ENCODE measurements at regions not wholly inside any gene's neighbourhood (a gene's known extent, or its start where the extent isn't known, plus 50 kb on each side); places are given as distances from the start of the nearest gene placed in this dataset.

GRCh38 chr11:116379185-116379828, 393.5 kb downstream of the BUD13 start:
- WGBS (ENCODE audit: missing lambda C conversion rate), result 0% methylated on average over 7 of the region's 7 CpGs
- Histone ChIP-seq H3K4me2 (no peak overlapping the region), H3K4me3 (no peak overlapping the region), H3K4me1 (no peaks in the 10 kb centered on the region), H3K27ac (no peak overlapping the region), H3K9me3 (no peaks in the 10 kb centered on the region)
- ChIA-PET POLR2A (no interaction called here), CTCF (no interaction called here)
- no peak for FAIRE-seq
- no peak for ATAC-seq
- DNase-seq (ENCODE audit: low read depth in 1 of 2, low spot score in 1 of 2), result no peak
- no peak for TF ChIP-seq CHD2 (IDR thresholded peaks at IDR 0.05; ENCODE audit: low read length, partially characterized antibody)
- no peak for TF ChIP-seq HOXB13 (CRISPR knock-in tag; IDR thresholded peaks at IDR 0.05; ENCODE audit: low read depth)
- no peak for TF ChIP-seq CBX8 (IDR thresholded peaks at IDR 0.05)
- TF ChIP-seq, protein P1, sequence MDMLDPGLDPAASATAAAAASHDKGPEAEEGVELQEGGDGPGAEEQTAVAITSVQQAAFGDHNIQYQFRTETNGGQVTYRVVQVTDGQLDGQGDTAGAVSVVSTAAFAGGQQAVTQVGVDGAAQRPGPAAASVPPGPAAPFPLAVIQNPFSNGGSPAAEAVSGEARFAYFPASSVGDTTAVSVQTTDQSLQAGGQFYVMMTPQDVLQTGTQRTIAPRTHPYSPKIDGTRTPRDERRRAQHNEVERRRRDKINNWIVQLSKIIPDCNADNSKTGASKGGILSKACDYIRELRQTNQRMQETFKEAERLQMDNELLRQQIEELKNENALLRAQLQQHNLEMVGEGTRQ (IDR thresholded peaks at IDR 0.05), result no peak
- no peak for TF ChIP-seq ATOH8 (CRISPR knock-in tag; IDR thresholded peaks at IDR 0.05; ENCODE audit: low read depth)
- TF ChIP-seq, protein P2, sequence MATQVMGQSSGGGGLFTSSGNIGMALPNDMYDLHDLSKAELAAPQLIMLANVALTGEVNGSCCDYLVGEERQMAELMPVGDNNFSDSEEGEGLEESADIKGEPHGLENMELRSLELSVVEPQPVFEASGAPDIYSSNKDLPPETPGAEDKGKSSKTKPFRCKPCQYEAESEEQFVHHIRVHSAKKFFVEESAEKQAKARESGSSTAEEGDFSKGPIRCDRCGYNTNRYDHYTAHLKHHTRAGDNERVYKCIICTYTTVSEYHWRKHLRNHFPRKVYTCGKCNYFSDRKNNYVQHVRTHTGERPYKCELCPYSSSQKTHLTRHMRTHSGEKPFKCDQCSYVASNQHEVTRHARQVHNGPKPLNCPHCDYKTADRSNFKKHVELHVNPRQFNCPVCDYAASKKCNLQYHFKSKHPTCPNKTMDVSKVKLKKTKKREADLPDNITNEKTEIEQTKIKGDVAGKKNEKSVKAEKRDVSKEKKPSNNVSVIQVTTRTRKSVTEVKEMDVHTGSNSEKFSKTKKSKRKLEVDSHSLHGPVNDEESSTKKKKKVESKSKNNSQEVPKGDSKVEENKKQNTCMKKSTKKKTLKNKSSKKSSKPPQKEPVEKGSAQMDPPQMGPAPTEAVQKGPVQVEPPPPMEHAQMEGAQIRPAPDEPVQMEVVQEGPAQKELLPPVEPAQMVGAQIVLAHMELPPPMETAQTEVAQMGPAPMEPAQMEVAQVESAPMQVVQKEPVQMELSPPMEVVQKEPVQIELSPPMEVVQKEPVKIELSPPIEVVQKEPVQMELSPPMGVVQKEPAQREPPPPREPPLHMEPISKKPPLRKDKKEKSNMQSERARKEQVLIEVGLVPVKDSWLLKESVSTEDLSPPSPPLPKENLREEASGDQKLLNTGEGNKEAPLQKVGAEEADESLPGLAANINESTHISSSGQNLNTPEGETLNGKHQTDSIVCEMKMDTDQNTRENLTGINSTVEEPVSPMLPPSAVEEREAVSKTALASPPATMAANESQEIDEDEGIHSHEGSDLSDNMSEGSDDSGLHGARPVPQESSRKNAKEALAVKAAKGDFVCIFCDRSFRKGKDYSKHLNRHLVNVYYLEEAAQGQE (IDR thresholded peaks at IDR 0.05), result peak; percentile 91
- no peak for TF ChIP-seq CEBPB (IDR thresholded peaks at IDR 0.05)
- no peak for TF ChIP-seq HEYL (CRISPR knock-in tag; IDR thresholded peaks at IDR 0.05)

- TF ChIP-seq KDM1A (IDR thresholded peaks at IDR 0.05; ENCODE audit: low read depth) (no peak), ZNF302 (CRISPR knock-in tag; IDR thresholded peaks at IDR 0.05) (no peak), FOSB (CRISPR knock-in tag; IDR thresholded peaks at IDR 0.05) (no peak), BHLHE40 (IDR thresholded peaks at IDR 0.05; ENCODE audit: low read depth, low read length) (no peak), ZFP36 (IDR thresholded peaks at IDR 0.05; ENCODE audit: borderline replicate concordance, partially characterized antibody) (no peak), CHD2 (IDR thresholded peaks at IDR 0.05; ENCODE audit: low read length, partially characterized antibody) (no peak), EP300 (IDR thresholded peaks at IDR 0.05) (no peak), CBX2 (IDR thresholded peaks at IDR 0.05; ENCODE audit: borderline replicate concordance, low read depth) (no peak), HOXB5 (CRISPR knock-in tag; IDR thresholded peaks at IDR 0.05) (no peak), KDM5A (IDR thresholded peaks at IDR 0.05) (no peak), HOXB13 (CRISPR knock-in tag; IDR thresholded peaks at IDR 0.05; ENCODE audit: low read depth) (no peak)
- TF ChIP-seq, protein P3, sequence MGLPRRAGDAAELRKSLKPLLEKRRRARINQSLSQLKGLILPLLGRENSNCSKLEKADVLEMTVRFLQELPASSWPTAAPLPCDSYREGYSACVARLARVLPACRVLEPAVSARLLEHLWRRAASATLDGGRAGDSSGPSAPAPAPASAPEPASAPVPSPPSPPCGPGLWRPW (IDR thresholded peaks at IDR 0.05), result no peak
- no peak overlapping the region for H3K27ac ChIP-seq
- POLR2A ChIA-PET, result no interaction called here
- FAIRE-seq, result no peak
- 0% methylated on average over 1 of the region's 1 CpG for WGBS (ENCODE audit: missing lambda C conversion rate)
- no peak overlapping the region for H3K4me3 ChIP-seq
- H3K9me3 ChIP-seq, result no peaks in the 10 kb centered on the region
- no peak overlapping the region for H3K4me2 ChIP-seq
- DNase-seq (ENCODE audit: low read depth in 1 of 2, low spot score in 1 of 2), result no peak
- CTCF ChIA-PET, result no interaction called here
- H3K4me1 ChIP-seq, result no peaks in the 10 kb centered on the region
- ATAC-seq, result no peak
Observed at GRCh38 chr11:116376547-116376946, 396.2 kb downstream of the BUD13 start.

DNA sequence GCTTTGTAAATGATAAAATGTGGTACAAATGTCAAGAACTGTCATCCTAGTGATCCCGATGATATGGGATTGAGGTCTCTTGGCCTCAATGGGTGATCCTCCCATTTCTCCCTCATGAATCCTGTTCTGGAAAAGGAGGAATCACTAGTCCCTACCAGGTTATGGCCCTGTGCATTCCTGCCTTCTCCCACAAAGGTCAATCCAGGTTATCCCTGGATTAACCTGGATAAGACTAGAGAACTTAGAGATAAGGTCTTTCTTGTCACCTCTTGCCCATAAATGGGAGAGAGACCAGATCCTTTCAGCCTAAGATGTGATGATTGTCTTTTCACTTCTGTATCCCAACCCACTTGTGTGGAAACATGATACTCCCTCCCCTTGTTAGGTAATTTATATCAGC, 396.7 kb downstream of the BUD13 start:
- no peak overlapping the region for H3K4me2 ChIP-seq
- CTCF ChIA-PET, result no interaction called here
- no peak overlapping the region for H3K27ac ChIP-seq
- H3K9me3 ChIP-seq, result no peaks in the 10 kb centered on the region
- POLR2A ChIA-PET, result no interaction called here
- no peak for FAIRE-seq
- DNase-seq (ENCODE audit: low read depth in 1 of 2, low spot score in 1 of 2), result no peak
- H3K4me3 ChIP-seq, result no peak overlapping the region
- H3K4me1 ChIP-seq, result no peaks in the 10 kb centered on the region
- WGBS (ENCODE audit: missing lambda C conversion rate), result 64% methylated on average over 1 of the region's 1 CpG
- TF ChIP-seq ESRRA (IDR thresholded peaks at IDR 0.05; ENCODE audit: borderline replicate concordance, low read length) (no peak), HOXB5 (CRISPR knock-in tag; IDR thresholded peaks at IDR 0.05) (no peak), POLR2AphosphoS2 (conservative IDR thresholded peaks at IDR 0.05; ENCODE audit: low read length) (no peak), HMGXB4 (CRISPR knock-in tag; IDR thresholded peaks at IDR 0.05; ENCODE audit: borderline replicate concordance) (no peak), NFE2L2 (conservative IDR thresholded peaks at IDR 0.05; ENCODE audit: low read length) (no peak), POLR2A (IDR thresholded peaks at IDR 0.05; ENCODE audit: low read length) (no peak), ZSCAN20 (CRISPR knock-in tag; IDR thresholded peaks at IDR 0.05) (no peak), TFCP2L1 (CRISPR knock-in tag; IDR thresholded peaks at IDR 0.05) (no peak), RFX5 (IDR thresholded peaks at IDR 0.05) (no peak), KDM5A (IDR thresholded peaks at IDR 0.05) (no peak)
- TF ChIP-seq, protein P1 (IDR thresholded peaks at IDR 0.05), result no peak
- ATAC-seq, result no peak
